ENCODE measurements at regions not wholly inside any gene's neighbourhood (a gene's known extent, or its start where the extent isn't known, plus 50 kb on each side); places are given as distances from the start of the nearest gene placed in this dataset.

GRCh38 chr7:109842386-109842785 is 1248.5 kb upstream of the LRRN3 start:
- no peak for TF ChIP-seq CHD2 (IDR thresholded peaks at IDR 0.05; ENCODE audit: low read depth, low read length)
- TF ChIP-seq DPF2 (CRISPR knock-in tag; IDR thresholded peaks at IDR 0.05; ENCODE audit: borderline replicate concordance, low read depth): no peak
- TF ChIP-seq, protein P1, sequence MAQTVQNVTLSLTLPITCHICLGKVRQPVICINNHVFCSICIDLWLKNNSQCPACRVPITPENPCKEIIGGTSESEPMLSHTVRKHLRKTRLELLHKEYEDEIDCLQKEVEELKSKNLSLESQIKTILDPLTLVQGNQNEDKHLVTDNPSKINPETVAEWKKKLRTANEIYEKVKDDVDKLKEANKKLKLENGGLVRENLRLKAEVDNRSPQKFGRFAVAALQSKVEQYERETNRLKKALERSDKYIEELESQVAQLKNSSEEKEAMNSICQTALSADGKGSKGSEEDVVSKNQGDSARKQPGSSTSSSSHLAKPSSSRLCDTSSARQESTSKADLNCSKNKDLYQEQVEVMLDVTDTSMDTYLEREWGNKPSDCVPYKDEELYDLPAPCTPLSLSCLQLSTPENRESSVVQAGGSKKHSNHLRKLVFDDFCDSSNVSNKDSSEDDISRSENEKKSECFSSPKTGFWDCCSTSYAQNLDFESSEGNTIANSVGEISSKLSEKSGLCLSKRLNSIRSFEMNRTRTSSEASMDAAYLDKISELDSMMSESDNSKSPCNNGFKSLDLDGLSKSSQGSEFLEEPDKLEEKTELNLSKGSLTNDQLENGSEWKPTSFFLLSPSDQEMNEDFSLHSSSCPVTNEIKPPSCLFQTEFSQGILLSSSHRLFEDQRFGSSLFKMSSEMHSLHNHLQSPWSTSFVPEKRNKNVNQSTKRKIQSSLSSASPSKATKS (CRISPR knock-in tag; IDR thresholded peaks at IDR 0.05): no peak
- TF ChIP-seq CC2D1A (CRISPR knock-in tag; IDR thresholded peaks at IDR 0.05): no peak
- no peak for TF ChIP-seq ZNF337 (CRISPR knock-in tag; IDR thresholded peaks at IDR 0.05; ENCODE audit: borderline replicate concordance, low read depth)
